Keratinocyte (primary cell): ENCODE measurements at regions not wholly inside any gene's neighbourhood (a gene's known extent, or its start where the extent isn't known, plus 50 kb on each side); places are given as distances from the start of the nearest gene placed in this dataset.

ENCODE experiments used
- EZH2 ChIP-seq: IDR thresholded peaks from one replicate; pipeline ENCODE4 v1.6.1; 2012; ENCODE audit warnings: inconsistent platforms, mild to moderate bottlenecking, low read length, moderate library complexity
- TF ChIP-seq, protein P1 (sequence below), 3 experiments: IDR thresholded peaks in 1 of 3; conservative IDR thresholded peaks in 1 of 3; optimal IDR thresholded peaks in 1 of 3; 2 replicates in 2 of 3; 3 replicates in 1 of 3; pipeline versions ENCODE3 to v1.5.1; 2011; ENCODE audit warnings: low read length in 3 of 3, mild to moderate bottlenecking in 3 of 3, moderate library complexity in 2 of 3, control low read depth in 1 of 3, inconsistent platforms in 1 of 3; ENCODE audit not compliant: insufficient read depth in 2 of 3; ENCODE audit errors: extremely low read depth in 1 of 3

DNA sequence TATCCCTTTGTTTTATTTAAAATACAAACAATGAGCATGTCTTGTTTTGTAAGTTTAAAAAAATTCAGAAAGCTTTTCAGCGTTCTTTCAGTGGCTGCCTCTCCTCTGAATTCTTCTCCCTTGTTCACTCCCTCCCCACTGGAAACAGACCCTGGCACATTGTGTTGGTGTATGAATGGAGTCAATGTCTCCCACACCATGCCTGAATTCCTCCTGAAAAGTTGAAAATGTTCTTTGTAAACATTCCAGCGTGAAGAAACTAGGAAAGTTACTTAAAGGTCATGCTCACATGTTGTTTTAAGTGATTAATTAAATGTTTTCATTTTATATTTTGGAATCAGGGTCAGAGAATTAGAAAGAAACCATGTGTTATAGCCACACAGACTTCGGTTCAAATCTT lies 136.9 kb upstream of the DYNLRB2 start:
- TF ChIP-seq, protein P1, sequence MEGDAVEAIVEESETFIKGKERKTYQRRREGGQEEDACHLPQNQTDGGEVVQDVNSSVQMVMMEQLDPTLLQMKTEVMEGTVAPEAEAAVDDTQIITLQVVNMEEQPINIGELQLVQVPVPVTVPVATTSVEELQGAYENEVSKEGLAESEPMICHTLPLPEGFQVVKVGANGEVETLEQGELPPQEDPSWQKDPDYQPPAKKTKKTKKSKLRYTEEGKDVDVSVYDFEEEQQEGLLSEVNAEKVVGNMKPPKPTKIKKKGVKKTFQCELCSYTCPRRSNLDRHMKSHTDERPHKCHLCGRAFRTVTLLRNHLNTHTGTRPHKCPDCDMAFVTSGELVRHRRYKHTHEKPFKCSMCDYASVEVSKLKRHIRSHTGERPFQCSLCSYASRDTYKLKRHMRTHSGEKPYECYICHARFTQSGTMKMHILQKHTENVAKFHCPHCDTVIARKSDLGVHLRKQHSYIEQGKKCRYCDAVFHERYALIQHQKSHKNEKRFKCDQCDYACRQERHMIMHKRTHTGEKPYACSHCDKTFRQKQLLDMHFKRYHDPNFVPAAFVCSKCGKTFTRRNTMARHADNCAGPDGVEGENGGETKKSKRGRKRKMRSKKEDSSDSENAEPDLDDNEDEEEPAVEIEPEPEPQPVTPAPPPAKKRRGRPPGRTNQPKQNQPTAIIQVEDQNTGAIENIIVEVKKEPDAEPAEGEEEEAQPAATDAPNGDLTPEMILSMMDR (optimal IDR thresholded peaks at IDR 0.05 in 1 of 3, IDR thresholded peaks at IDR 0.05 in 1 of 3, conservative IDR thresholded peaks at IDR 0.05 in 1 of 3; ENCODE audit: extremely low read depth in 1 of 3, insufficient read depth in 2 of 3, low read length in 3 of 3): no peak
- TF ChIP-seq EZH2: no peak
